Left kidney (tissue), 1 donor: ENCODE measurements at regions not wholly inside any gene's neighbourhood (a gene's known extent, or its start where the extent isn't known, plus 50 kb on each side); places are given as distances from the start of the nearest gene placed in this dataset.

Experiments
- DNase-seq: peaks from one replicate; pipeline ENCODE4 v3.0.0-alpha.2; 2013

DNA sequence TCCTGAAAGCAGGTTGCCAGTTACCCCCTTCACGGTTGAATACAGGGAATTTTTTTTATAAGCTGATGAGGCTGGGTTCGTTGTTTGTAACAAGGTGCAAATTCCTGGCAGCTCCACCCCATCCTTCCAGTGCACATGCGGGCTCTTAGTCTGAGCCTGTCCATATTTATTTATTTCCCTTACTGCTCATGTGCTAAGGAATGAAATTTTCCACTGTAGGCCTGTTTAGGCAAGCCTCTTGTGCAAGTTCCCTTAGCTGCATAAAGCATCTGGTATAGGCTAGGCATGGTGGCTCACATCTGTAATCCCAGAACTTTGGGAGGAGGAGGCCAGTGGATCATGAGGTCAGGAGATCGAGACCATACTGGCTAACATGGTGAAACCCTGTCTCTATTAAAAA lies 560.9 kb upstream of the PCDH9 start:
- DNase-seq: no peak

DNA sequence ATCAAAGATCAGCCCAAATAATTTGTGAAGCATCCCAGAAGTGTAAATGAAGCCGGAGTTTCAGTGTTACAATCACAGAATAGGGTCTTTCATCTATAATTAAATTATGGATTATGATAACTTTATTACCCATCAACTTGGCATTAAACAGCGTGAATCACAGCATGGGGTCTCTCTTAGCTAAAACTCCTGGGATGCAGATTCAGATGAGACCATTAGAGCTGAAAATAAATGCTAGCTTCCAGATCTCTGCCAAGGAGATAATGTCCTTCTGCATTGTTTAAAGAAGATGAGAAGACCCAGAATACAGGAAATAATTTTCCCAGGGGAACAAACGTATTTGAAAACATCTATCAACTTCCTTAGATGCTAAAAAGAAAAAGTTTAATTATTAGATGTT lies 546.0 kb upstream of the PCDH9 start:
- no peak for DNase-seq

- no peak for DNase-seq
These were observed 545.2 kb upstream of the PCDH9 start for GRCh38 chr13:67775359-67775758.

GRCh38 chr13:67772807-67773453 lies 542.8 kb upstream of the PCDH9 start:
- DNase-seq: no peak

DNA sequence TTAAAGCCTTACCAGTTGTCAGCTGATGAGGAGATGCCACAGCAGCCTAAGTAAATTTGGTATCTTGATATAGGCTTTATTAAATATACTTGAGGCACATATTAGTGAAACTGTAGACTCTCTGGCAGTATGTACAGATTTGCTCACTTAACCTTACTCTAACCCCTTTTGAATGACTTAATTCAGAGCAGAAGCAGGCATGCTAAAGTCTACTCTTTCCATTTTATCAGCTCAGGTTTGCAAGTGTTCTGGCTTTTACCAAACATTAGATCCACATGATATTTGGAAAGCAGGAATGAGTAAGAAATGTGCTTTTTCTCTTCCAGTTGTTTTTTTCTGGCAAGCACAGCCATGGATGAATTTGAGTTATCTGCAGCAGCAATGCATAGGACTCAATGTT lies 541.0 kb upstream of the PCDH9 start:
- no peak for DNase-seq

DNA sequence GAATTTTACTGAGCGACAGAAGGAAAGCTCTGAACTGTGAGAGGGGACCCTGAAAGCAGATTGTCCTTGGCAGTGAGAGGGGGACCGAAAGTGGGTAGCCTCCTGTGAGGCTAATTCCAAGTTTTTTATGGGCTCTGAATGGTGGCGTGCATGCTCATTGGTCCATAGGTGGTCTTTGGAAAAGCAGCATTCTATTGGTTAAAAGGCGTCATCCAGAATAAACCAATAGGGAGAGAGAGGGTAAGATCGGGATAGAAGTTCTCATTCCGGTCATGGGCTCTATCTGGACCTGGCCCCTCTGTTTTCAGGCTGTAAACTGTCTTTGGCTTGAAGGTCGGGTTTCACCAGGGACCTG lies 539.8 kb upstream of the PCDH9 start:
- DNase-seq: no peak

DNA sequence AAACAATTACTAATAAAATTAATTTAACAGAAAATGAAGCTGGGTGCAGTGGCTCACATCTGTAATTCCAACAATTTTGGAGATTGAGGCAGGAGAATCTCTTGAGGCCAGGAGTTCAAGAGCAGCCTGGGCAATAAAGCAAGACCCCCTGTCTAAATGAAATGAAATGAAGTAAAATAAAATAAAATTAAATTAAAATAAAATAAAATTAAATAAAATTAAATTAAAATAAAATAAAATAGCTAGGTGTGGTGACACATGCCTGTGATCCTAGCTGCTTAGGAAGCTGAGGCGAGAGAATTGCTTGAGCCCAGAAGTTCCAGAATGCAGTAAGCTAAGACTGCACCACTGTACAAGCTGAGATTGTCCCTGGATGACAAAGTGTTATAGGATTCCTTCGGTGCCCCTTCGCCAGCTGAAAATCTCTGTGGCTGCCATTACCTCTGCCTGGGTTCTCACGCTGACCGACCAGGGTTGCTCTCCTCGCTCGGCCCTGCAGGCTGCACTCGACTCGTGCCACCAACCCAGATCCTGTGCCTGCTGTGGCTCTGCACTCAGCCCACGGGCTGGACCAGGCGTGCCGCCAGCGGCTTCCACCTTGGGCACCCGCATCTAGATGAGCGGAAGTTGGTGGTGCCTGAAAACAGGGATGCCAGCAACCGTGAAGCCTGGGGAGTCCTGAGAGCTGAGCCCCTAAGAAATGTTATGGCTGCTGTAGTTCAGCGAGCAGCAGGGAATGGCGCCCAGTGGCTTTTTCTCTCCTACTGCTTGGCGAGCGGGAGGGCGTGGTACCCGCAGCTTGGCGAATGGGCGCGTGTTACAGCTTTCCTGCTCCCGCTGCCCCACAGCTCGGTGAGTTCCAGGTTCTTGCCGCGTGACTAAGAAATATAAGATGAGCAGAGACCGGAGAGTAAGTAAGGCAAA lies 539.2 kb upstream of the PCDH9 start:
- DNase-seq: no peak

- no peak for DNase-seq
These were observed 533.8 kb upstream of the PCDH9 start for GRCh38 chr13:67763984-67764383.

DNA sequence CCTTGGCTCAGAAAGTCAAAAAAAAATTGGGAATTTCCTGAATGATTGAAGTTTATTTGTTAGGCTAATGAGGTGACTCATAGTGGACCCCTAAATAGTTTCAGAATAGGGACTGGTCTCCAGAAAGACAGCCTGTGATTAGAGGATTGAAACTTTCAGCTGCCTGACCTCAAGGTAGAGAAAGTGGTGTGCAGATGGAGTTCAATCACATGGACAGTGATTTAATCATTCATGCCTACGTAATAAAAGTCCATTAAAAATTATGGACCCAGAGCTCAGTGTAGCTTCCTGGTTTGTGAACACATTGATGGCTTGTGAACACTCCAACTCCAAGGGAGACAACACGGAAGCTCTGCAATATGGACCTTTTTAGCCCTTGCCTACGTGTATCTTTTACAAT lies 533.2 kb upstream of the PCDH9 start:
- DNase-seq: no peak

DNA sequence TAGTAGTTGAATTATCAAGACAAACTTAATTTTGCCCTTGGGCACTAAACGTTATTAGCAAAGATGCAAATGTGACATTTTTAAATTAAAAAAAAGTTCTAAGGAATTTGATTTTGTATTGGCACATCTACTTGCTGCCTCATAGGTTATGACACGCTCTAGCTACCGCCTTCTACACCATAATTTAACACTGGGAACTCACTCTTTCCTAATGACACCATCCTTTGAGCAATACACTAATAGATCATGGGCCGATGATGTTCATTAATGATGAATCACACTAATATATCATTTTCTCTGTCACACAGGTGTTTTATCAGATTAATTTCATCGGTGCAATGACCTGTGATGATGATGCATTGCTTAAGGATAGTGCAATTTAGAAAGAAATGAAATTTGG lies 528.8 kb upstream of the PCDH9 start:
- DNase-seq: no peak

- DNase-seq: no peak
These were observed 523.9 kb upstream of the PCDH9 start for GRCh38 chr13:67754012-67754411.

DNA sequence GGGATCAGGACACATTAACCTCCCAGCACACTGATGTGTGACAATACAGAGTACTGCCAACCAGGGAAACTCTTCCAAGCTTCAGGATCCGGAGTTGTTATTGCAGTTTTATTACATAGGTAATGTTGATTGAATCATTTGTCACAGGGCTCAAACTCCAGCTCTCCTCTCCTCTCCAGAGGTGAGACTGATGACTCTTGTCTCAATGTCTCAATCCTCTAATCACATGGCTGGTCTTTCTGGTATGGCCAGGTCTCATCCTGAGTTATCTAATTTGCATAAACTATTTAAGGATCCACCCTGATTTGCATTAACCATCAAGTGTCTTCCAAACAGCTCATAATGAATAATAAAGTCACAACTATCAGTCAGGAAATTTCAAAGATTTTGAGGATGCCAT lies 522.6 kb upstream of the PCDH9 start:
- DNase-seq: no peak

DNA sequence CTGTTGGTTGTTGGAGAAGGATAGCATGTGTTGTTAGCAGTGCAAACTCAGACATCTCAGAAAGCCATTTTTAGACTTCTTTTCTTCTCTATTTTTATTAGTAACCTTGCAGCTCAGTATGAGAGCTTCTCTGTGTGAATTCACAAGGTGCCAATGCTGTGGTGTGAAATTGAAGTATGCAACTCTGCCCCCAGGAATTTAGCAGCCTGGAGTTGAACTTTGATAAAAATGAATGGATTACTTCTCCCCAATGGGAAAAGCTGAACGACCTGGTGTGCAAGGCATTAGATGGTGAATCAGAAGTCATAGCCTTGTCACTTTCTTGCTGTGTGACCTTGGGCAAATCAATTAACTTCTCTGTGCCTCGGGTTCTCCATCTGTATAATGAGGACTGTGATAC lies 512.3 kb upstream of the PCDH9 start:
- DNase-seq: no peak

- DNase-seq: no peak
These were observed 510.9 kb upstream of the PCDH9 start for GRCh38 chr13:67740871-67741535.

GRCh38 chr13:67736646-67737420 lies 506.7 kb upstream of the PCDH9 start:
- DNase-seq: peak; percentile 67

- DNase-seq: no peak
These were observed 505.5 kb upstream of the PCDH9 start for GRCh38 chr13:67735651-67736050.

GRCh38 chr13:67726979-67727378 lies 496.8 kb upstream of the PCDH9 start:
- DNase-seq: no peak

DNA sequence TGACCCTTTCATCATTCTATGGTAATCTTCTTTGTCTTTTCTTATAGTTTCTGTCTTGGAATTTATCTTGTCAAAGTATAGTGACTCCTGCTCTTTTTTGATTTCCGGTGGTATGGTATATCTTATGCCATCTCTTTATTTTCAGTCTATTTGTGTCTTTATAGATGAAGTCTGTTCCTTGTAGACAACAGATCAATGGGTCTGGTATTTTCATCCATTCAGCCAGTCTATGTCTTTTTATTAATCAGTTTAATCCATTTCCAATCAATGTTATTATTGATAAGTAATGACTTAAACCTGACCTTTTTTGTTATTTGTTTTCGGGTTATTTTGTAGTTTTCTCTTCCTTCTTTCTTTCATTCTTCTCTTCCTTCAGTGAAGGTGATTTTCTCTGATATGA lies 495.9 kb upstream of the PCDH9 start:
- DNase-seq: no peak

DNA sequence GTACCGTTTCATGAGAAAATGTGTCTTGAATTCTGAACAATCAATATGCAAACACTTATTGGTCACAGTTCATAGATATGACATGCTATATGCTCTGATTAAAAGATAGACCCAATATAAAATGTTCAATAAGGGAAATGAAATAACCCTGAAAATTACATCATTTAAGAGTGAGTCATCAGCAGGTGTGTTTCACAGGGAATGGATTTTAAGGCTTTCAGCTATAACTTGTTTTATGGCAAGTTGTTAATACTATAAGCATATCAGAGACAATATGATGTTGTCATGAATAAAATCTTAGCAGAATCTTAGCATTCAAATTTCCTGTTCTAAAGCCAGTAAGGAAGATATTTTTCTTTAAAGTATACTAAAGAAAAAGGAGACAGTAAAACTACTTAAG lies 483.4 kb upstream of the PCDH9 start:
- no peak for DNase-seq

DNA sequence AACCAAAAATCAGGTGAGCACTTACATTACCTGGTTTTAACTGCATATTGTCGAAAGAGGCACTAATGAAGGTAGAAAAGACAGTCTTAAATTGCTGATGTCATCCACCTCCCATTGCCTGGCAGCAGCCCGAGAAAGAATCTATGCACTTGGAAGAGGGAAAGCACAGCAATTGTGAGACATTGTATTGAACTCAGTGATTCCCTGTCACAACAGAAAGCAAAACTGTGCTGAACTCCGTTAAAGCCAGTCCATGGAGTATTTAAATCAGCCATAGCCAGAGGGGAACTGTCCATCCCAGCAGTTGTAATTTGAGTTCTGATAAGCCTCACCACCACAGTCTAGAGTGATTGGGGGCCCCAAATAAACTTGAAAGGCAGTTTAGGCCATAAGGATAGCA lies 466.6 kb upstream of the PCDH9 start:
- DNase-seq: no peak

- no peak for DNase-seq
These were observed 434.4 kb upstream of the PCDH9 start for GRCh38 chr13:67664502-67664901.

DNA sequence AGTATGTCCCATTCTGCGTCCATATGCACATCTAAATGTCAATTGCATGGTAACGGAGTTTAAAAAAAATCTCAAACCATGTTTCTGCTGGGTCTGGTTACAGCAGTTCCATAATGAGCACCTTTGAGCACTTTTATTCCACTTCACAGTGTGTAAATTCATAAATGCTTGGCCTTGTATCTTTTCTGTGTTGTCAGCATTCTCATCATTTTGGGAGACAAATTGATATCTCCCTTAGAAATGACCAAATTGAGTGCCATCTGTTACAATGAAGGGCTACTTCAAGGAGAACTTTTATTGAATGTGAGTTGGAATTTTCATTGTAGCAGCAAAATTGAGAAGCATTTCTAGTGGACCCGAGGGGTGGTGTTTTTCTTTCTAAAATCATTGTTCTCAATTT lies 432.9 kb upstream of the PCDH9 start:
- no peak for DNase-seq

- no peak for DNase-seq
These were observed 422.8 kb upstream of the PCDH9 start for GRCh38 chr13:67652887-67653286.
